H9 (cell line): ENCODE measurements at regions not wholly inside any gene's neighbourhood (a gene's known extent, or its start where the extent isn't known, plus 50 kb on each side); places are given as distances from the start of the nearest gene placed in this dataset.

Experiments used
- DNase-seq: peaks from one replicate; pipeline ENCODE4 v3.0.0-alpha.2; 2017
- H2AFZ ChIP-seq: one replicate; pipeline ENCODE4 v1.6.1; 2013; ENCODE audit warnings: mild to moderate bottlenecking, low read length, control low read depth, moderate library complexity
- H2AK5ac ChIP-seq: 2 replicates; pipeline ENCODE4 v1.6.1; 2013; ENCODE audit warnings: low read length, control low read depth, mixed read lengths; ENCODE audit not compliant: insufficient read length
- H2BK120ac ChIP-seq: one replicate; pipeline ENCODE4 v1.6.1; 2013; ENCODE audit warnings: low read depth, mild to moderate bottlenecking, low read length, control low read depth, inconsistent platforms; ENCODE audit not compliant: poor library complexity, severe bottlenecking
- H2BK12ac ChIP-seq: 2 replicates; pipeline ENCODE4 v1.6.1; 2013; ENCODE audit warnings: low read length, control low read depth, mixed read lengths, low read depth; ENCODE audit not compliant: insufficient read length
- H2BK15ac ChIP-seq: 2 replicates; pipeline ENCODE4 v1.6.1; 2013; ENCODE audit warnings: low read depth, low read length, control low read depth
- H2BK20ac ChIP-seq: one replicate; pipeline ENCODE4 v1.6.1; 2013; ENCODE audit warnings: low read depth, mild to moderate bottlenecking, low read length, control low read depth, inconsistent platforms; ENCODE audit not compliant: poor library complexity, severe bottlenecking
- H2BK5ac ChIP-seq: 2 replicates; pipeline ENCODE4 v1.6.1; 2013; ENCODE audit warnings: low read length, control low read depth, mixed read lengths; ENCODE audit not compliant: insufficient read length
- H3K14ac ChIP-seq: 2 replicates; pipeline ENCODE4 v1.6.1; 2013; ENCODE audit warnings: low read length, control low read depth; ENCODE audit not compliant: insufficient read depth
- H3K18ac ChIP-seq: 2 replicates; pipeline ENCODE4 v1.6.1; 2013; ENCODE audit warnings: low read depth, mild to moderate bottlenecking, mixed read lengths, low read length, control low read depth; ENCODE audit not compliant: insufficient read length
- H3K23ac ChIP-seq: 2 replicates; pipeline ENCODE4 v1.6.1; 2013; ENCODE audit warnings: low read length, control low read depth, mixed read lengths, low read depth; ENCODE audit not compliant: insufficient read length
- H3K23me2 ChIP-seq: 2 replicates; pipeline ENCODE4 v1.6.1; 2013; ENCODE audit warnings: low read depth, mild to moderate bottlenecking, mixed read lengths, low read length, control low read depth; ENCODE audit not compliant: insufficient read length, poor library complexity, severe bottlenecking
- H3K27ac ChIP-seq: 2 replicates; pipeline ENCODE4 v1.5.1; 2013; ENCODE audit warnings: low read length, control low read depth, mixed read lengths, low read depth; ENCODE audit not compliant: insufficient read length
- H3K27me3 ChIP-seq: 2 replicates; pipeline ENCODE4 v1.6.1; 2013; ENCODE audit warnings: low read length, control low read depth, inconsistent platforms; ENCODE audit not compliant: insufficient read depth
- H3K4ac ChIP-seq: 2 replicates; pipeline ENCODE4 v1.6.1; 2013; ENCODE audit warnings: low read depth, mild to moderate bottlenecking, control low read depth, inconsistent platforms, low read length, moderate library complexity
- H3K4me1 ChIP-seq: 2 replicates; pipeline ENCODE4 v1.6.1; 2013; ENCODE audit warnings: low read length, control low read depth, inconsistent platforms; ENCODE audit not compliant: insufficient read depth
- H3K4me2 ChIP-seq: 2 replicates; pipeline ENCODE4 v1.6.1; 2013; ENCODE audit warnings: low read length, control low read depth, mixed read lengths; ENCODE audit not compliant: insufficient read length, insufficient read depth
- H3K56ac ChIP-seq: 2 replicates; pipeline ENCODE4 v1.6.1; 2013; ENCODE audit warnings: low read depth, mild to moderate bottlenecking, mixed read lengths, low read length, control low read depth; ENCODE audit not compliant: insufficient read length
- H3K79me1 ChIP-seq: 2 replicates; pipeline ENCODE4 v1.6.1; 2013; ENCODE audit warnings: low read depth, mild to moderate bottlenecking, moderate library complexity, low read length, control low read depth, inconsistent platforms; ENCODE audit not compliant: insufficient read depth, poor library complexity, severe bottlenecking
- H3K79me2 ChIP-seq: 2 replicates; pipeline ENCODE4 v1.6.1; 2013; ENCODE audit warnings: low read length, control low read depth, inconsistent platforms; ENCODE audit not compliant: insufficient read depth
- H3K9ac ChIP-seq: 2 replicates; pipeline ENCODE4 v1.6.1; 2013; ENCODE audit warnings: low read length, control low read depth, mixed read lengths; ENCODE audit not compliant: insufficient read length; ENCODE audit errors: extremely low read depth
- H3K9me3 ChIP-seq: one replicate; pipeline ENCODE4 v1.6.1; 2013; ENCODE audit warnings: low read depth, low read length, inconsistent platforms; ENCODE audit not compliant: control insufficient read depth
- H3T11ph ChIP-seq: one replicate; pipeline ENCODE4 v1.6.1; 2013; ENCODE audit warnings: mild to moderate bottlenecking, low read length, control low read depth, inconsistent platforms
- H4K20me1 ChIP-seq: one replicate; pipeline ENCODE4 v1.6.1; 2013; ENCODE audit not compliant: control insufficient read depth, insufficient read length, insufficient read depth
- H4K5ac ChIP-seq: 2 replicates; pipeline ENCODE4 v1.6.1; 2013; ENCODE audit warnings: low read depth, mild to moderate bottlenecking, mixed read lengths, low read length, control low read depth; ENCODE audit not compliant: insufficient read length
- H4K8ac ChIP-seq: replicated peaks from 2 replicates; pipeline ENCODE4 v1.6.1; 2013; ENCODE audit warnings: low read length, control low read depth, mixed read lengths, low read depth; ENCODE audit not compliant: insufficient read length
- H4K91ac ChIP-seq: 2 replicates; pipeline ENCODE4 v1.6.1; 2013; ENCODE audit warnings: low read depth, mild to moderate bottlenecking, moderate library complexity, mixed read lengths, low read length, control low read depth; ENCODE audit not compliant: insufficient read length
- H3K27ac Mint-ChIP-seq, 3 experiments: 2 replicates in 2 of 3; 3 replicates in 1 of 3; pipeline ENCODE4 v1.8.0; 2020 to 2021; ENCODE audit warnings: mixed read lengths in 3 of 3, mild to moderate bottlenecking in 1 of 3, moderate library complexity in 1 of 3
- H3K27me3 Mint-ChIP-seq: 2 replicates; pipeline ENCODE4 v1.8.0; 2021; ENCODE audit warnings: low read depth, mild to moderate bottlenecking, moderate library complexity, mixed read lengths
- H3K36me3 Mint-ChIP-seq, 3 experiments: 2 replicates in 2 of 3; 3 replicates in 1 of 3; pipeline ENCODE4 v1.8.0; 2020 to 2021; ENCODE audit warnings: low read depth in 3 of 3, mixed read lengths in 3 of 3; ENCODE audit not compliant: insufficient read depth in 1 of 3
- H3K4me1 Mint-ChIP-seq, 2 experiments: 2 replicates each; pipeline ENCODE4 v1.8.0; 2020; ENCODE audit warnings: mixed read lengths in 2 of 2
- H3K4me3 Mint-ChIP-seq, 2 experiments: 2 replicates in 1 of 2; 3 replicates in 1 of 2; pipeline ENCODE4 v1.8.0; 2020 to 2021; ENCODE audit warnings: mild to moderate bottlenecking in 2 of 2, mixed read lengths in 2 of 2, moderate library complexity in 1 of 2
- H3K9me3 Mint-ChIP-seq, 2 experiments: 2 replicates in 1 of 2; 3 replicates in 1 of 2; pipeline ENCODE4 v1.8.0; 2020; ENCODE audit warnings: mild to moderate bottlenecking in 2 of 2, mixed read lengths in 2 of 2, moderate library complexity in 1 of 2
- WGBS: extraction: QIAGEN DNeasy Blood & Tissue Kit; methylation state at CpG from one replicate; pipeline ENCODE4 v1.1.7; 2013; ENCODE audit warnings: missing lambda C conversion rate, low lambda C conversion rate, mixed read lengths; ENCODE audit not compliant: insufficient read length; ENCODE audit errors: extremely low coverage; 5-methylcytosine and 5-hydroxymethylcytosine counted together
- TF ChIP-seq, protein P1 (sequence below): fragments of 200-600 bp; sonication (generic); conservative IDR thresholded peaks from 3 replicates; pipeline ENCODE4 v1.8.0; 2021; ENCODE audit warnings: antibody characterized with exemption, mild to moderate bottlenecking

DNA sequence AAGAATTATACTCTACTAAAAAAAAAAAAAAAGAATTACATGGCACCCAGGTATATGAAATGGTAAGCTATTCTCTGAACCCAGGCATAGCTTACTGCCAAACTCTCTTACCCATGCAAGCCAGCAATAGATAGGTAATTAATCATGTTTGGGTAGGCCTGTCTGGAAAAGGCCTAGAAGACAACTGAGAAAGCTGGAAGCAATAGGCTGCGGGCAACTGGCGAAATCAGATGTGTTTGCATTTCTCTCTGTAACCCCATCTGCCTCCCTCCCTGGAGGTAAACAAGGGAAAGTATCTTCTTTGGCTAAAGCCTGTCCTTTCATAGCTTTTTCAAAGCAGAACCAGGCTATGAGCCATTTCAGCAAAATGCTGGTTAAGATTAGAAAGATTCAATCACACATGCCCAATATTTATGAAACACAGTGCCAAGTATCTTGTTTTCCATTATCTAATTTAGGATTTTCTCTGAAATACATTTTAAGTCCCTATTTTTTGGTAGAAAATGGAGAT is 934.8 kb upstream of the DDX18 start:
- no peak overlapping the region for H3K18ac ChIP-seq
- no peaks in the 10 kb centered on the region for H3K79me2 ChIP-seq
- H3K23me2 ChIP-seq, result no peaks in the 10 kb centered on the region
- no CpG with 5 or more reads among the region's 2 CpGs for WGBS
- no peak overlapping the region for H3K27ac Mint-ChIP-seq
- no peak overlapping the region for H3K23ac ChIP-seq
- H3K56ac ChIP-seq, result no peak overlapping the region
- H4K91ac ChIP-seq, result no peak overlapping the region
- no peaks in the 10 kb centered on the region for H3K9me3 ChIP-seq
- H2AFZ ChIP-seq, result no peak overlapping the region
- no peaks in the 10 kb centered on the region for H3K27me3 ChIP-seq
- H3K9ac ChIP-seq, result no peak overlapping the region
- H3K27me3 Mint-ChIP-seq, result no peaks in the 10 kb centered on the region; the same call in 1 of the 2 replicates
- H4K5ac ChIP-seq, result no peak overlapping the region
- H3K4me1 ChIP-seq, result no peaks in the 10 kb centered on the region
- H2AK5ac ChIP-seq, result no peak overlapping the region
- H3K9me3 Mint-ChIP-seq, result no peaks in the 10 kb centered on the region
- H4K20me1 ChIP-seq, result no peaks in the 10 kb centered on the region
- no peak overlapping the region for H2BK15ac ChIP-seq
- DNase-seq, result no peak
- H4K8ac ChIP-seq, result no peak overlapping the region
- TF ChIP-seq, protein P1, sequence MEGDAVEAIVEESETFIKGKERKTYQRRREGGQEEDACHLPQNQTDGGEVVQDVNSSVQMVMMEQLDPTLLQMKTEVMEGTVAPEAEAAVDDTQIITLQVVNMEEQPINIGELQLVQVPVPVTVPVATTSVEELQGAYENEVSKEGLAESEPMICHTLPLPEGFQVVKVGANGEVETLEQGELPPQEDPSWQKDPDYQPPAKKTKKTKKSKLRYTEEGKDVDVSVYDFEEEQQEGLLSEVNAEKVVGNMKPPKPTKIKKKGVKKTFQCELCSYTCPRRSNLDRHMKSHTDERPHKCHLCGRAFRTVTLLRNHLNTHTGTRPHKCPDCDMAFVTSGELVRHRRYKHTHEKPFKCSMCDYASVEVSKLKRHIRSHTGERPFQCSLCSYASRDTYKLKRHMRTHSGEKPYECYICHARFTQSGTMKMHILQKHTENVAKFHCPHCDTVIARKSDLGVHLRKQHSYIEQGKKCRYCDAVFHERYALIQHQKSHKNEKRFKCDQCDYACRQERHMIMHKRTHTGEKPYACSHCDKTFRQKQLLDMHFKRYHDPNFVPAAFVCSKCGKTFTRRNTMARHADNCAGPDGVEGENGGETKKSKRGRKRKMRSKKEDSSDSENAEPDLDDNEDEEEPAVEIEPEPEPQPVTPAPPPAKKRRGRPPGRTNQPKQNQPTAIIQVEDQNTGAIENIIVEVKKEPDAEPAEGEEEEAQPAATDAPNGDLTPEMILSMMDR, result no peak
- no peak overlapping the region for H2BK120ac ChIP-seq
- H3K79me1 ChIP-seq, result no peaks in the 10 kb centered on the region
- no peak overlapping the region for H3K4me3 Mint-ChIP-seq
- H3K36me3 Mint-ChIP-seq, result no peaks in the 10 kb centered on the region; a peak in 1 of 7 replicates
- H2BK5ac ChIP-seq, result no peak overlapping the region
- no peak overlapping the region for H3K27ac ChIP-seq
- H3K14ac ChIP-seq, result no peak overlapping the region
- no peak overlapping the region for H3K4ac ChIP-seq
- H2BK12ac ChIP-seq, result no peak overlapping the region
- H3K4me2 ChIP-seq, result no peak overlapping the region
- H3K4me1 Mint-ChIP-seq, result no peaks in the 10 kb centered on the region
- H2BK20ac ChIP-seq, result no peak overlapping the region
- H3T11ph ChIP-seq, result no peak overlapping the region
